PFSK-1 (cell line): ENCODE measurements at regions not wholly inside any gene's neighbourhood (a gene's known extent, or its start where the extent isn't known, plus 50 kb on each side); places are given as distances from the start of the nearest gene placed in this dataset.

Source experiments
- POLR2AphosphoS5 ChIP-seq: IDR thresholded peaks from 2 replicates; pipeline ENCODE4 v1.6.1; 2012; ENCODE audit warnings: low read depth, mild to moderate bottlenecking, control low read depth, low read length, moderate library complexity
- TAF1 ChIP-seq: IDR thresholded peaks from 2 replicates; pipeline ENCODE4 v1.6.1; 2012; ENCODE audit warnings: low read length, control low read depth, borderline replicate concordance; ENCODE audit not compliant: insufficient read depth

DNA sequence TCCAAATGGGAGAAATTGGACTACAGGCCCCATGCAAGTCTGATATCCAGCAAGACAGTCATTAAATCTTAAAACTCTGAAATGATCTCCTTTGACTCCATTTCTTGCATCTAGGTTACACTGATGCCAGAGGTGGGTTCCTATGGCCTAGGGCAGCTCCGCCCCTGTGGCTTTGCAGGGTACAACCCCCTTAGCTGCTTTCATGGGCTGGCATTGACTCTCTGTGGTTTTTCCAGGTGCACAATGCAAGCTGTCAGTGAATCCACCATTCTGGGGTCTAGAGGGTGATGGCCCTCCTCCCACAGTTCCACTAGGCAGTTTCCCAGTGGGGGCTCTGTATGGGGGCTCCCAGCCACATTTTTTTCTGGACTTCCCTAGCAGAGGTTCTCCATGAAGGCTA, 228.5 kb upstream of the ADAMTS3 start:
- no peak for TF ChIP-seq POLR2AphosphoS5
- no peak for TF ChIP-seq TAF1
